ENCODE measurements at regions not wholly inside any gene's neighbourhood (a gene's known extent, or its start where the extent isn't known, plus 50 kb on each side); places are given as distances from the start of the nearest gene placed in this dataset.

GRCh38 chr7:22591271-22591670 is 91.3 kb upstream of the STEAP1B start (continued):
- TF ChIP-seq, protein P1, sequence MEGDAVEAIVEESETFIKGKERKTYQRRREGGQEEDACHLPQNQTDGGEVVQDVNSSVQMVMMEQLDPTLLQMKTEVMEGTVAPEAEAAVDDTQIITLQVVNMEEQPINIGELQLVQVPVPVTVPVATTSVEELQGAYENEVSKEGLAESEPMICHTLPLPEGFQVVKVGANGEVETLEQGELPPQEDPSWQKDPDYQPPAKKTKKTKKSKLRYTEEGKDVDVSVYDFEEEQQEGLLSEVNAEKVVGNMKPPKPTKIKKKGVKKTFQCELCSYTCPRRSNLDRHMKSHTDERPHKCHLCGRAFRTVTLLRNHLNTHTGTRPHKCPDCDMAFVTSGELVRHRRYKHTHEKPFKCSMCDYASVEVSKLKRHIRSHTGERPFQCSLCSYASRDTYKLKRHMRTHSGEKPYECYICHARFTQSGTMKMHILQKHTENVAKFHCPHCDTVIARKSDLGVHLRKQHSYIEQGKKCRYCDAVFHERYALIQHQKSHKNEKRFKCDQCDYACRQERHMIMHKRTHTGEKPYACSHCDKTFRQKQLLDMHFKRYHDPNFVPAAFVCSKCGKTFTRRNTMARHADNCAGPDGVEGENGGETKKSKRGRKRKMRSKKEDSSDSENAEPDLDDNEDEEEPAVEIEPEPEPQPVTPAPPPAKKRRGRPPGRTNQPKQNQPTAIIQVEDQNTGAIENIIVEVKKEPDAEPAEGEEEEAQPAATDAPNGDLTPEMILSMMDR (IDR thresholded peaks at IDR 0.05 in 2 of 3, conservative IDR thresholded peaks at IDR 0.05 in 1 of 3; ENCODE audit: borderline replicate concordance in 1 of 3, insufficient read depth in 1 of 3, low read depth in 2 of 3, low read length in 2 of 3): no peak
- TF ChIP-seq YY1 (IDR thresholded peaks at IDR 0.05; ENCODE audit: extremely low read depth, insufficient replicate concordance, low read depth, low read length) (no peak), ZFX (IDR thresholded peaks at IDR 0.05) (no peak), JUND (IDR thresholded peaks at IDR 0.05) (no peak)

DNA sequence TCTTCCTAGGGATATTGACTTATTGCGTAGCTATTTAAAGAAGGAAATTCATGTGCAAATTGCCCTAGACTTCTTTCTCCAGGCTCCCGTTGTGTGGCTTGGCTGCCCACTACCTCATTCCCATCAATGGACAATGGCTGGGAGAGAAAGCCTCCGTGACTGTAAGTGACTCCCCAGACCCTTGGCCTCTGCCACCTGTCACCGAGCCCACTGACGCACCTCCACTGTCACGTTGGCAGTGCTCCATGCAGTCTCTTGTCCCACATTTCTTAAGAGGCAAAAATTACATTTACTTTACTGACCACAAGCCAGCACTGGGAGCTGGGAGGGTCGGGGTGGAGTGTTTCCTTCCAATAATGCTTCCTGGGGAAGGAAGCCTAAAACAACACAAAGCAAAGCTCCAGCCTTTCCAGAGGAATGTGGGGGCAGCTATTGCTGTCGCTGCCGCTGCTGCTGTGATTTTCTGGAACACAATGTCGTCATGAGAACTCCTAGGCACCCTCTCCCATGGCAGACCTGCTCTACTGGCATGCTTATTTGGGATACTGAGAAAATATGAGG is 89.7 kb upstream of the STEAP1B start:
- CTCF ChIA-PET: interaction anchor here (0.7 kb wide), 2 partner anchors 15 to 195 kb away, joined by 3 read pairs; no protein-coding TSS in a partner anchor
- DNase-seq (ENCODE audit: low read depth, low spot score): no peak
- intact Hi-C loops (cut with micrococcal nuclease): no loop called here
- Histone ChIP-seq H3K9me3 (ENCODE audit: control insufficient read depth in 1 of 2, insufficient read depth in 1 of 2, low read depth in 1 of 2, low read length in 2 of 2) (no peaks in the 10 kb centered on the region), H3K79me2 (ENCODE audit: insufficient read depth, low read length) (no peaks in the 10 kb centered on the region), H3K9me2 (ENCODE audit: insufficient read depth) (no peaks in the 10 kb centered on the region), H2AFZ (ENCODE audit: low read depth, low read length, poor library complexity, severe bottlenecking) (no peak overlapping the region), H3K9ac (ENCODE audit: low read length) (no peak overlapping the region), H3K4me3 (replicated peaks in 1 of 2; ENCODE audit: low read depth in 1 of 2, low read length in 2 of 2) (no peak overlapping the region), H3K27ac (ENCODE audit: low read depth, low read length) (no peak overlapping the region), H3K4me2 (ENCODE audit: low read length) (no peak overlapping the region), H3K27me3 (ENCODE audit: insufficient read depth, low read length) (0 out of 2 replicates have a peak, but pooled peaks cover 3% of the 10 kb centered on the region), H3K36me3 (ENCODE audit: control insufficient read depth in 1 of 2, insufficient read depth in 2 of 2, low read length in 2 of 2) (no peaks in the 10 kb centered on the region), H4K20me1 (ENCODE audit: insufficient read depth) (no peaks in the 10 kb centered on the region), H3K4me1 (ENCODE audit: control insufficient read depth in 1 of 2, insufficient read depth in 2 of 2, low read length in 2 of 2) (no peaks in the 10 kb centered on the region)
- TF ChIP-seq ZFX (IDR thresholded peaks at IDR 0.05) (no peak), YY1 (IDR thresholded peaks at IDR 0.05; ENCODE audit: extremely low read depth, insufficient replicate concordance, low read depth, low read length) (no peak), JUND (IDR thresholded peaks at IDR 0.05) (no peak), SP1 (IDR thresholded peaks at IDR 0.05; ENCODE audit: low read depth) (no peak), EZH2phosphoT487 (IDR thresholded peaks at IDR 0.05; ENCODE audit: borderline replicate concordance) (no peak), POLR2A (IDR thresholded peaks at IDR 0.05; ENCODE audit: borderline replicate concordance, extremely low read depth, insufficient read depth, insufficient read length) (no peak), SRF (IDR thresholded peaks at IDR 0.05; ENCODE audit: low read depth) (no peak), CBX3 (IDR thresholded peaks at IDR 0.05; ENCODE audit: low read depth) (no peak), EGR1 (IDR thresholded peaks at IDR 0.05; ENCODE audit: low read depth) (no peak), FOSL1 (IDR thresholded peaks at IDR 0.05; ENCODE audit: low read depth) (no peak), POLR2AphosphoS5 (IDR thresholded peaks at IDR 0.05; ENCODE audit: low read depth, low read length) (no peak), EZH2 (IDR thresholded peaks at IDR 0.05) (no peak)
- TF ChIP-seq, protein P2, sequence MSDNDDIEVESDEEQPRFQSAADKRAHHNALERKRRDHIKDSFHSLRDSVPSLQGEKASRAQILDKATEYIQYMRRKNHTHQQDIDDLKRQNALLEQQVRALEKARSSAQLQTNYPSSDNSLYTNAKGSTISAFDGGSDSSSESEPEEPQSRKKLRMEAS (IDR thresholded peaks at IDR 0.05): no peak
- TF ChIP-seq, protein P3, sequence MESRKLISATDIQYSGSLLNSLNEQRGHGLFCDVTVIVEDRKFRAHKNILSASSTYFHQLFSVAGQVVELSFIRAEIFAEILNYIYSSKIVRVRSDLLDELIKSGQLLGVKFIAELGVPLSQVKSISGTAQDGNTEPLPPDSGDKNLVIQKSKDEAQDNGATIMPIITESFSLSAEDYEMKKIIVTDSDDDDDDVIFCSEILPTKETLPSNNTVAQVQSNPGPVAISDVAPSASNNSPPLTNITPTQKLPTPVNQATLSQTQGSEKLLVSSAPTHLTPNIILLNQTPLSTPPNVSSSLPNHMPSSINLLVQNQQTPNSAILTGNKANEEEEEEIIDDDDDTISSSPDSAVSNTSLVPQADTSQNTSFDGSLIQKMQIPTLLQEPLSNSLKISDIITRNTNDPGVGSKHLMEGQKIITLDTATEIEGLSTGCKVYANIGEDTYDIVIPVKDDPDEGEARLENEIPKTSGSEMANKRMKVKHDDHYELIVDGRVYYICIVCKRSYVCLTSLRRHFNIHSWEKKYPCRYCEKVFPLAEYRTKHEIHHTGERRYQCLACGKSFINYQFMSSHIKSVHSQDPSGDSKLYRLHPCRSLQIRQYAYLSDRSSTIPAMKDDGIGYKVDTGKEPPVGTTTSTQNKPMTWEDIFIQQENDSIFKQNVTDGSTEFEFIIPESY (IDR thresholded peaks at IDR 0.05; ENCODE audit: extremely low read depth, insufficient replicate concordance, low read length): no peak
- TF ChIP-seq, protein P4, sequence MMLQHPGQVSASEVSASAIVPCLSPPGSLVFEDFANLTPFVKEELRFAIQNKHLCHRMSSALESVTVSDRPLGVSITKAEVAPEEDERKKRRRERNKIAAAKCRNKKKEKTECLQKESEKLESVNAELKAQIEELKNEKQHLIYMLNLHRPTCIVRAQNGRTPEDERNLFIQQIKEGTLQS (IDR thresholded peaks at IDR 0.05): no peak
- RAD21 ChIA-PET (ENCODE audit: low non-redundant PET in 1 of 2, low total read pairs in 2 of 2, uncharacterized antibody in 2 of 2, unreplicated experiment in 2 of 2): no interaction called here
- ATAC-seq: no peak
- POLR2A ChIA-PET: no interaction called here
- no TSS peak for BruUV-seq (replicated peaks)

All from HCT116 (cell line).